Psoas muscle (tissue), 7 donors: ENCODE measurements at regions not wholly inside any gene's neighbourhood (a gene's known extent, or its start where the extent isn't known, plus 50 kb on each side); places are given as distances from the start of the nearest gene placed in this dataset.
A peak's percentile ranks its signal among the peaks of the same experiment; 100 is the strongest.

Source experiments
- ATAC-seq, 4 donors: fragments of 200-7000 bp; cut with Tn5 transposase; one replicate each; pipeline ENCODE4 v1.9.1; 2020; ENCODE audit warnings: moderate library complexity in 3 of 4, mild to moderate bottlenecking in 2 of 4
- DNase-seq, 2 donors: peaks; one replicate each; pipeline ENCODE4 v3.0.0-alpha.2; 2020
- H3K27ac ChIP-seq: fragments of 200-600 bp; one replicate; pipeline ENCODE4 v1.8.0; 2022
- H3K27me3 ChIP-seq, 3 donors: fragments of 200-600 bp in 1 of 3; one replicate each; pipeline versions ENCODE4 v1.6.1 to v1.8.0; 2013 to 2022; ENCODE audit warnings: low read length in 2 of 3, mild to moderate bottlenecking in 2 of 3, moderate library complexity in 1 of 3; ENCODE audit not compliant: insufficient read depth in 3 of 3
- H3K36me3 ChIP-seq, 2 donors: fragments of 200-600 bp in 1 of 2; one replicate each; pipeline versions ENCODE4 v1.6.1 to v1.8.0; 2013 to 2022; ENCODE audit warnings: low read depth in 1 of 2, mild to moderate bottlenecking in 1 of 2, moderate library complexity in 1 of 2; ENCODE audit not compliant: insufficient read depth in 1 of 2
- H3K4me1 ChIP-seq: fragments of 200-600 bp; one replicate; pipeline ENCODE4 v1.8.0; 2022
- H3K4me3 ChIP-seq: fragments of 200-600 bp; one replicate; pipeline ENCODE4 v1.8.0; 2022; ENCODE audit warnings: mild to moderate bottlenecking
- H3K9me3 ChIP-seq: fragments of 200-600 bp; one replicate; pipeline ENCODE4 v1.8.0; 2022
- CTCF ChIP-seq: fragments of 200-600 bp; IDR thresholded peaks from one replicate; pipeline ENCODE4 v1.8.0; 2022; ENCODE audit warnings: antibody characterized with exemption
- whole genome bisulfite sequencing, 3 donors: extraction: QIAGEN DNeasy Blood & Tissue Kit; methylation state at CpG; one replicate each; pipeline versions ENCODE4 v1.1.6 to v1.1.7; 2013; 5-methylcytosine and 5-hydroxymethylcytosine counted together
- intact Hi-C, 2 donors: fragments of 100-400 bp; cut with DNase I; formaldehyde crosslinking; loops; one replicate each; pipeline versions ENCODE4 v1.11.0 to v1.14.2; 2022
- donor health status: healthy with polysubstance abuse.
- donor health status: DM: no; HTN: no; CAD: no; lungs with moderate emphysema.
- donor health status: Bipolar disorder and iron deficiency.
- donor health status: healthy.
- donor health status: DM: yes; HTN: yes; CAD: no.
- donor health status: DM: no; HTN: no; CAD: no.
- donor health status: DM: yes; HTN: yes; CAD: no.

- Histone ChIP-seq H3K36me3 (no peaks in the 10 kb centered on the region), H3K4me1 (no peaks in the 10 kb centered on the region), H3K4me3 (no peak overlapping the region), H3K27me3 (no peaks in the 10 kb centered on the region), H3K9me3 (no peaks in the 10 kb centered on the region), H3K27ac (no peak overlapping the region)
- TF ChIP-seq CTCF: no peak
- no peak for ATAC-seq
- intact Hi-C loops: no loop called here
- DNase-seq: no peak
Observed at GRCh38 chr5:43903129-43903528, 300.1 kb downstream of the NNT start.

GRCh38 chr5:43900974-43901373 is 298.0 kb downstream of the NNT start:
- DNase-seq (no peak), ATAC-seq (peak in 3 of 4 donors; percentile 37 to 56 (median 53))
- no peaks in the 10 kb centered on the region for H3K4me1 ChIP-seq
- 31 to 93% (median 38%) methylated on average over 1 of the region's 1 CpG for WGBS, 3 donors
- no peak for TF ChIP-seq CTCF
- no peaks in the 10 kb centered on the region for H3K9me3 ChIP-seq
- intact Hi-C loops: no loop called here
- no peaks in the 10 kb centered on the region for H3K27me3 ChIP-seq
- H3K27ac ChIP-seq: no peak overlapping the region
- H3K36me3 ChIP-seq: no peaks in the 10 kb centered on the region
- no peak overlapping the region for H3K4me3 ChIP-seq

GRCh38 chr5:43895876-43896275 is 292.9 kb downstream of the NNT start:
- no peaks in the 10 kb centered on the region for H3K9me3 ChIP-seq
- H3K27me3 ChIP-seq: no peaks in the 10 kb centered on the region
- intact Hi-C loops: no loop called here
- ATAC-seq: no peak
- no peaks in the 10 kb centered on the region for H3K36me3 ChIP-seq
- H3K4me3 ChIP-seq: no peak overlapping the region
- no peak for TF ChIP-seq CTCF
- no peak for DNase-seq
- 84 to 100% (median 89%) methylated on average over 1 of the region's 1 CpG for WGBS, 3 donors
- no peak overlapping the region for H3K27ac ChIP-seq
- H3K4me1 ChIP-seq: no peaks in the 10 kb centered on the region

GRCh38 chr5:43893951-43894684 is 291.1 kb downstream of the NNT start:
- H3K36me3 ChIP-seq: no peaks in the 10 kb centered on the region
- H3K9me3 ChIP-seq: no peaks in the 10 kb centered on the region
- H3K27ac ChIP-seq: no peak overlapping the region
- no peaks in the 10 kb centered on the region for H3K4me1 ChIP-seq
- H3K4me3 ChIP-seq: no peak overlapping the region
- DNase-seq (no peak), ATAC-seq (no peak)
- intact Hi-C loops: no loop called here
- 74 to 80% (median 76%) methylated on average over 4 of the region's 4 CpGs for WGBS, 3 donors
- no peak for TF ChIP-seq CTCF
- H3K27me3 ChIP-seq: no peaks in the 10 kb centered on the region

- no peaks in the 10 kb centered on the region for H3K4me1 ChIP-seq
- DNase-seq (no peak), ATAC-seq (no peak)
- no peak overlapping the region for H3K27ac ChIP-seq
- intact Hi-C loops: no loop called here
- TF ChIP-seq CTCF: no peak
- no peaks in the 10 kb centered on the region for H3K9me3 ChIP-seq
- H3K4me3 ChIP-seq: no peak overlapping the region
- WGBS, 3 donors: 43 to 77% (median 68%) methylated on average over 1 of the region's 1 CpG
- no peaks in the 10 kb centered on the region for H3K36me3 ChIP-seq
- H3K27me3 ChIP-seq: no peaks in the 10 kb centered on the region
Observed at GRCh38 chr5:43891112-43891511, 288.1 kb downstream of the NNT start.
